ENCODE measurements at regions not wholly inside any gene's neighbourhood (a gene's known extent, or its start where the extent isn't known, plus 50 kb on each side); places are given as distances from the start of the nearest gene placed in this dataset.
"Not testable (repeated sequence)": the region's sequence is repeated elsewhere in the genome, so short reads cannot be mapped to it uniquely, and the experiment has no call there.

GRCh38 chr20:48035961-48036731 is 250.9 kb upstream of the SULF2 start:
- TF ChIP-seq CTCF (IDR thresholded peaks at IDR 0.05; ENCODE audit: unreplicated experiment) = no peak
- Mint-ChIP-seq H3K27me3 (ENCODE audit: unreplicated experiment) (peaks cover 11% of the 10 kb centered on the region), H3K4me3 (ENCODE audit: low read depth, unreplicated experiment) (no peak overlapping the region), H3K27ac (ENCODE audit: unreplicated experiment) (no peak overlapping the region), H3K36me3 (ENCODE audit: insufficient read depth, unreplicated experiment) (no peaks in the 10 kb centered on the region), H3K4me1 (ENCODE audit: low read depth, unreplicated experiment) (no peaks in the 10 kb centered on the region), H3K9me3 (ENCODE audit: low read depth, unreplicated experiment) (peaks cover 2% of the 10 kb centered on the region)
- CTCF ChIA-PET = interaction anchor here (0.7 kb wide), 1 partner anchor 43 kb away, joined by 4 read pairs; no protein-coding TSS in a partner anchor
- no peak for DNase-seq
- intact Hi-C loops (cut with micrococcal nuclease; ENCODE audit: unreplicated experiment) = no loop called here
- BruUV-seq (replicated peaks) = no TSS peak

GRCh38 chr20:48034751-48035150 is 249.5 kb upstream of the SULF2 start:
- TF ChIP-seq CTCF (IDR thresholded peaks at IDR 0.05; ENCODE audit: unreplicated experiment) = no peak
- peaks cover 22% of the 10 kb centered on the region for H3K27me3 Mint-ChIP-seq (ENCODE audit: unreplicated experiment)
- BruUV-seq (replicated peaks) = no TSS peak
- CTCF ChIA-PET = interaction anchor here (0.6 kb wide), 1 partner anchor 184 kb away, joined by 5 read pairs; no protein-coding TSS in a partner anchor
- no peaks in the 10 kb centered on the region for H3K4me1 Mint-ChIP-seq (ENCODE audit: low read depth, unreplicated experiment)
- H3K27ac Mint-ChIP-seq (ENCODE audit: unreplicated experiment) = no peak overlapping the region
- intact Hi-C loops (cut with micrococcal nuclease; ENCODE audit: unreplicated experiment) = no loop called here
- peaks cover 2% of the 10 kb centered on the region for H3K9me3 Mint-ChIP-seq (ENCODE audit: low read depth, unreplicated experiment)
- H3K4me3 Mint-ChIP-seq (ENCODE audit: low read depth, unreplicated experiment) = no peak overlapping the region
- no peaks in the 10 kb centered on the region for H3K36me3 Mint-ChIP-seq (ENCODE audit: insufficient read depth, unreplicated experiment)
- DNase-seq = no peak

- CTCF ChIA-PET = interaction anchor here (0.6 to 0.7 kb wide), 2 partner anchors 307 to 827 kb away, joined by 3 to 11 read pairs; no protein-coding TSS in a partner anchor
- DNase-seq; intact Hi-C loops (cut with micrococcal nuclease; ENCODE audit: unreplicated experiment); H3K4me3 Mint-ChIP-seq (ENCODE audit: low read depth, unreplicated experiment); H3K9me3 Mint-ChIP-seq (ENCODE audit: low read depth, unreplicated experiment); H3K36me3 Mint-ChIP-seq (ENCODE audit: insufficient read depth, unreplicated experiment); H3K27ac Mint-ChIP-seq (ENCODE audit: unreplicated experiment); BruUV-seq (replicated peaks); H3K4me1 Mint-ChIP-seq (ENCODE audit: low read depth, unreplicated experiment): not testable (repeated sequence)
- peaks cover 22% of the 10 kb centered on the region for H3K27me3 Mint-ChIP-seq (ENCODE audit: unreplicated experiment)
Observed at GRCh38 chr20:48033005-48033404, 247.7 kb upstream of the SULF2 start.

- no peaks in the 10 kb centered on the region for H3K36me3 Mint-ChIP-seq (ENCODE audit: insufficient read depth, unreplicated experiment)
- no peaks in the 10 kb centered on the region for H3K4me1 Mint-ChIP-seq (ENCODE audit: low read depth, unreplicated experiment)
- TF ChIP-seq CTCF (IDR thresholded peaks at IDR 0.05; ENCODE audit: unreplicated experiment) = no peak
- H3K27me3 Mint-ChIP-seq (ENCODE audit: unreplicated experiment) = peaks cover 22% of the 10 kb centered on the region
- no peak overlapping the region for H3K27ac Mint-ChIP-seq (ENCODE audit: unreplicated experiment)
- BruUV-seq (replicated peaks) = no TSS peak
- no peak for DNase-seq
- intact Hi-C loops (cut with micrococcal nuclease; ENCODE audit: unreplicated experiment) = no loop called here
- CTCF ChIA-PET = no interaction called here
- no peak overlapping the region for H3K4me3 Mint-ChIP-seq (ENCODE audit: low read depth, unreplicated experiment)
- peaks cover 2% of the 10 kb centered on the region for H3K9me3 Mint-ChIP-seq (ENCODE audit: low read depth, unreplicated experiment)
Observed at GRCh38 chr20:48031122-48031521, 245.8 kb upstream of the SULF2 start.

GRCh38 chr20:48026981-48027592 is 241.8 kb upstream of the SULF2 start:
- no peak for TF ChIP-seq CTCF (IDR thresholded peaks at IDR 0.05; ENCODE audit: unreplicated experiment)
- no peaks in the 10 kb centered on the region for H3K9me3 Mint-ChIP-seq (ENCODE audit: low read depth, unreplicated experiment)
- peaks cover 20% of the 10 kb centered on the region for H3K27me3 Mint-ChIP-seq (ENCODE audit: unreplicated experiment)
- H3K36me3 Mint-ChIP-seq (ENCODE audit: insufficient read depth, unreplicated experiment) = peaks cover 5% of the 10 kb centered on the region
- no peak for DNase-seq
- intact Hi-C loops (cut with micrococcal nuclease; ENCODE audit: unreplicated experiment) = no loop called here
- H3K27ac Mint-ChIP-seq (ENCODE audit: unreplicated experiment) = no peak overlapping the region
- H3K4me1 Mint-ChIP-seq (ENCODE audit: low read depth, unreplicated experiment) = no peaks in the 10 kb centered on the region
- CTCF ChIA-PET = no interaction called here
- BruUV-seq (replicated peaks) = no TSS peak
- H3K4me3 Mint-ChIP-seq (ENCODE audit: low read depth, unreplicated experiment) = no peak overlapping the region
